Uterus (tissue), 2 donors: ENCODE measurements at regions not wholly inside any gene's neighbourhood (a gene's known extent, or its start where the extent isn't known, plus 50 kb on each side); places are given as distances from the start of the nearest gene placed in this dataset.

Experiments used
- POLR2A ChIP-seq, 2 donors: fragments of 450-650 bp; IDR thresholded peaks; one replicate each; pipeline ENCODE4 v1.6.1; 2016; ENCODE audit warnings: antibody characterized with exemption in 2 of 2, mild to moderate bottlenecking in 1 of 2, moderate library complexity in 1 of 2
- TF ChIP-seq, protein P1 (sequence below), 4 experiments: fragments of 200-600 bp in 2 of 4; fragments of 450-650 bp in 2 of 4; sonication (generic) in 2 of 4; IDR thresholded peaks; one replicate each; pipeline ENCODE4 v1.5.1; 2016 to 2019; ENCODE audit warnings: antibody characterized with exemption in 4 of 4, mild to moderate bottlenecking in 2 of 4, moderate library complexity in 1 of 4

DNA sequence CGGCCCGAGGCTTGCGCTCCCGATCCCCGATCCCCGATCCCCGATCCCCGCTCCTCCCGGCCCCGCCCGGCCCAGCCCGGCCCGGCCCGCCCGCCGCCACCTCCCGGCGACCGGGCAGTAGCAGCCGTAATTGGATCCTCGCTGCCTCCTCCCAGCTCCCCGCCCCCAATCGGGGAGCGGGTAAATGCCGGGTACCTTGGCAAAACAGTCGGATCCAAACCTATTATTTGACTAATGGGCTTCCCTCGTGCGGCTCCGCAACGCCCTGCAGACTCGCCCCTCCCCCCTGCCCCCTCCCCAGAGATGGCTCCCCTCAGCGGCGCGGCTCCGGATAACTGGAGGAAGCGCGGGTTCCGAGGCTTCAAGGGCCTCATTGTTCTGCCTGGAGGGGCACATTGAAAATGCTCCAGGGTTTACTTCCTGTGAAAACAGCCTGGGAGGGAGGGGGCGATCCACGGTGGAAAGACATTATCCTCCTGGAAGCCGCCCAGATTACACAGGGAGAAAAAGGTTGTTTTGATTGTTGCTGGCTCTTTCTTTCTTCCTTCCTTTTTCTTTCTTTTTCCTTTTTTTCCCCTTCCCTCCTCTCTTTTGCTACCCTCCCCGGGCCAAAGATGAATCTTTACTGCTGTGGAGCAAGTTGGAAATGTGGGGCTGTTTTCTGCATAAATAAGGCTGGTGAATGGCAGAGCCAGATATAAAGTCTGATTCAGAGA is 94.7 kb upstream of the ZMIZ1 start:
- TF ChIP-seq, protein P1, sequence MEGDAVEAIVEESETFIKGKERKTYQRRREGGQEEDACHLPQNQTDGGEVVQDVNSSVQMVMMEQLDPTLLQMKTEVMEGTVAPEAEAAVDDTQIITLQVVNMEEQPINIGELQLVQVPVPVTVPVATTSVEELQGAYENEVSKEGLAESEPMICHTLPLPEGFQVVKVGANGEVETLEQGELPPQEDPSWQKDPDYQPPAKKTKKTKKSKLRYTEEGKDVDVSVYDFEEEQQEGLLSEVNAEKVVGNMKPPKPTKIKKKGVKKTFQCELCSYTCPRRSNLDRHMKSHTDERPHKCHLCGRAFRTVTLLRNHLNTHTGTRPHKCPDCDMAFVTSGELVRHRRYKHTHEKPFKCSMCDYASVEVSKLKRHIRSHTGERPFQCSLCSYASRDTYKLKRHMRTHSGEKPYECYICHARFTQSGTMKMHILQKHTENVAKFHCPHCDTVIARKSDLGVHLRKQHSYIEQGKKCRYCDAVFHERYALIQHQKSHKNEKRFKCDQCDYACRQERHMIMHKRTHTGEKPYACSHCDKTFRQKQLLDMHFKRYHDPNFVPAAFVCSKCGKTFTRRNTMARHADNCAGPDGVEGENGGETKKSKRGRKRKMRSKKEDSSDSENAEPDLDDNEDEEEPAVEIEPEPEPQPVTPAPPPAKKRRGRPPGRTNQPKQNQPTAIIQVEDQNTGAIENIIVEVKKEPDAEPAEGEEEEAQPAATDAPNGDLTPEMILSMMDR (IDR thresholded peaks at IDR 0.05) = peak in 1 of 4 experiments; percentile 34
- no peak for TF ChIP-seq POLR2A (IDR thresholded peaks at IDR 0.05)
